Sigmoid colon (tissue), 4 donors: ENCODE measurements at regions not wholly inside any gene's neighbourhood (a gene's known extent, or its start where the extent isn't known, plus 50 kb on each side); places are given as distances from the start of the nearest gene placed in this dataset.

ENCODE experiments used
- EP300 ChIP-seq, 4 donors: sonication (generic); formaldehyde crosslinking; IDR thresholded peaks; one replicate each; pipeline ENCODE4 v1.6.1; 2017; ENCODE audit warnings: antibody characterized with exemption in 4 of 4
- POLR2A ChIP-seq, 2 donors: fragments of 450-650 bp; IDR thresholded peaks; one replicate each; pipeline ENCODE4 v1.6.1; 2016; ENCODE audit warnings: antibody characterized with exemption in 2 of 2, mild to moderate bottlenecking in 2 of 2, moderate library complexity in 2 of 2
- POLR2AphosphoS5 ChIP-seq, 4 donors: sonication (generic); formaldehyde crosslinking; IDR thresholded peaks; one replicate each; pipeline ENCODE4 v1.6.1; 2017; ENCODE audit warnings: antibody characterized with exemption in 4 of 4
- TF ChIP-seq, protein P1 (sequence below), 4 experiments: fragments of 450-650 bp in 3 of 4; fragments of 200-600 bp in 1 of 4; IDR thresholded peaks; one replicate each; pipeline ENCODE4 v1.5.1; 2016 to 2019; ENCODE audit warnings: antibody characterized with exemption in 4 of 4, mild to moderate bottlenecking in 3 of 4, moderate library complexity in 2 of 4

DNA sequence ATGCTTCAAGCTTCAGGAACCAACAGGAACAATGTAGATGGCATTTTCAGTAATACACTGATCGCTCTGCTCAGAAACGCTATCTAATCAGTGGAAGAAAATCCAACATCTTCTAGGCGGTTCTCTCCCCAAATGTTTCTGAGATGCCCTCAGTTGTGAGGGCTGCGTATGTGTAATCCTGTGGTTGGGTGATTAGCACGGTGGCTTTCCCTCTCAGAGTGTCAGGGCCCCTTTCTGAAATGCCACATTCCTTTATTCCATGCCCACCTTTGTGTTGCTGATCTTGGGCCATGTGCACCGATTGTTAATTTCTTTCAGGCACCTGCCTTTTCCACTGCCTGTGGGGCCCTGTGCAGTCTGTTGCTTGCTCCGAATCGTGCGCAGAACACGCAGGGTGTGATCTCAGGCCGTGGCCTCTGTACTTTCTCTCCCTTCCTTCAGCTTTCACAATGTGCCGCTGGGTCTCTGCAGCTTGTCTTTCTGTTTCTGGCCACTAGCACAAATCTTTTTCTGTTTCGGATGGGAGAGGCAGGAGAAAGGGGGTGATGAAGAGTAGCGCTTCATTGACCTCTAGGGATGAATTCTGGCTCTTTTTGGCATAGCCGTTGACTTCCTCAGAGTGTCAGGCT lies 324.0 kb downstream of the PARP8 start:
- TF ChIP-seq, protein P1, sequence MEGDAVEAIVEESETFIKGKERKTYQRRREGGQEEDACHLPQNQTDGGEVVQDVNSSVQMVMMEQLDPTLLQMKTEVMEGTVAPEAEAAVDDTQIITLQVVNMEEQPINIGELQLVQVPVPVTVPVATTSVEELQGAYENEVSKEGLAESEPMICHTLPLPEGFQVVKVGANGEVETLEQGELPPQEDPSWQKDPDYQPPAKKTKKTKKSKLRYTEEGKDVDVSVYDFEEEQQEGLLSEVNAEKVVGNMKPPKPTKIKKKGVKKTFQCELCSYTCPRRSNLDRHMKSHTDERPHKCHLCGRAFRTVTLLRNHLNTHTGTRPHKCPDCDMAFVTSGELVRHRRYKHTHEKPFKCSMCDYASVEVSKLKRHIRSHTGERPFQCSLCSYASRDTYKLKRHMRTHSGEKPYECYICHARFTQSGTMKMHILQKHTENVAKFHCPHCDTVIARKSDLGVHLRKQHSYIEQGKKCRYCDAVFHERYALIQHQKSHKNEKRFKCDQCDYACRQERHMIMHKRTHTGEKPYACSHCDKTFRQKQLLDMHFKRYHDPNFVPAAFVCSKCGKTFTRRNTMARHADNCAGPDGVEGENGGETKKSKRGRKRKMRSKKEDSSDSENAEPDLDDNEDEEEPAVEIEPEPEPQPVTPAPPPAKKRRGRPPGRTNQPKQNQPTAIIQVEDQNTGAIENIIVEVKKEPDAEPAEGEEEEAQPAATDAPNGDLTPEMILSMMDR (IDR thresholded peaks at IDR 0.05): no peak
- TF ChIP-seq POLR2A (IDR thresholded peaks at IDR 0.05) (no peak), POLR2AphosphoS5 (IDR thresholded peaks at IDR 0.05) (no peak), EP300 (IDR thresholded peaks at IDR 0.05) (no peak)
